ENCODE measurements at regions not wholly inside any gene's neighbourhood (a gene's known extent, or its start where the extent isn't known, plus 50 kb on each side); places are given as distances from the start of the nearest gene placed in this dataset.

- TF ChIP-seq CTCF (conservative IDR thresholded peaks at IDR 0.05 in 1 of 2, IDR thresholded peaks at IDR 0.05 in 1 of 2; ENCODE audit: low read depth in 1 of 2, low read length in 2 of 2) (no peak), EZH2 (IDR thresholded peaks at IDR 0.05; ENCODE audit: low read length, missing control alignments) (no peak)
Measured at GRCh38 chr6:91611190-91611589, 1024.3 kb upstream of the MAP3K7 start.

All from fibroblast of lung (primary cell).